Liver (tissue), 8 donors: ENCODE measurements at regions not wholly inside any gene's neighbourhood (a gene's known extent, or its start where the extent isn't known, plus 50 kb on each side); places are given as distances from the start of the nearest gene placed in this dataset.
"Not testable (repeated sequence)": the region's sequence is repeated elsewhere in the genome, so short reads cannot be mapped to it uniquely, and the experiment has no call there.

ENCODE experiments used
- DNase-seq: peaks from one replicate; pipeline ENCODE4 v3.0.0-alpha.2; 2017; ENCODE audit warnings: low spot score
- H3K27ac ChIP-seq, 2 donors: one replicate each; pipeline ENCODE4 v1.7.0; 2013; ENCODE audit warnings: inconsistent platforms in 2 of 2, low read length in 2 of 2, control low read depth in 1 of 2, low read depth in 1 of 2, mild to moderate bottlenecking in 1 of 2
- H3K27me3 ChIP-seq, 4 donors: one replicate each; pipeline versions ENCODE4 v1.6.1 to v1.7.0; 2013; ENCODE audit warnings: low read length in 3 of 4, inconsistent platforms in 1 of 4, mild to moderate bottlenecking in 1 of 4, moderate library complexity in 1 of 4; ENCODE audit not compliant: control insufficient read depth in 4 of 4, insufficient read depth in 4 of 4
- H3K36me3 ChIP-seq, 4 donors: one replicate each; pipeline versions ENCODE4 v1.6.1 to v1.7.0; 2013; ENCODE audit warnings: low read length in 3 of 4, mild to moderate bottlenecking in 3 of 4, low read depth in 1 of 4, moderate library complexity in 1 of 4; ENCODE audit not compliant: control insufficient read depth in 4 of 4, insufficient read depth in 3 of 4
- H3K4me1 ChIP-seq, 4 donors: one replicate each; pipeline versions ENCODE4 v1.6.1 to v1.7.0; 2013; ENCODE audit warnings: low read length in 3 of 4, mild to moderate bottlenecking in 3 of 4, moderate library complexity in 1 of 4; ENCODE audit not compliant: control insufficient read depth in 4 of 4, insufficient read depth in 4 of 4
- H3K4me3 ChIP-seq, 3 donors: one replicate each; pipeline versions ENCODE4 v1.6.1 to v1.7.0; 2013; ENCODE audit warnings: low read length in 3 of 3, control low read depth in 1 of 3, low read depth in 1 of 3, mild to moderate bottlenecking in 1 of 3
- H3K9ac ChIP-seq, 2 donors: one replicate each; pipeline ENCODE4 v1.7.0; 2013; ENCODE audit warnings: low read length in 2 of 2, mild to moderate bottlenecking in 2 of 2, moderate library complexity in 2 of 2, control low read depth in 1 of 2, low read depth in 1 of 2
- H3K9me3 ChIP-seq, 4 donors: one replicate each; pipeline versions ENCODE4 v1.6.1 to v1.7.0; 2013; ENCODE audit warnings: low read length in 3 of 4; ENCODE audit not compliant: control insufficient read depth in 4 of 4
- EGR1 ChIP-seq, 2 donors: IDR thresholded peaks; 2 replicates each; pipeline ENCODE4 v1.6.1; 2016 to 2018; ENCODE audit warnings: antibody characterized with exemption in 2 of 2, low read depth in 2 of 2
- FOXA1 ChIP-seq: IDR thresholded peaks from 2 replicates; pipeline ENCODE4 v1.6.1; 2016; ENCODE audit warnings: antibody characterized with exemption
- FOXA2 ChIP-seq: IDR thresholded peaks from 2 replicates; pipeline ENCODE4 v1.6.1; 2016; ENCODE audit warnings: antibody characterized with exemption
- GABPA ChIP-seq, 2 donors: IDR thresholded peaks in 1 of 2; conservative IDR thresholded peaks in 1 of 2; 2 replicates each; pipeline ENCODE4 v1.6.1; 2016; ENCODE audit warnings: antibody characterized with exemption in 2 of 2, mild to moderate bottlenecking in 1 of 2, moderate library complexity in 1 of 2
- HNF4A ChIP-seq, 2 donors: conservative IDR thresholded peaks; 2 replicates each; pipeline ENCODE4 v1.6.1; 2016; ENCODE audit warnings: antibody characterized with exemption in 2 of 2, mild to moderate bottlenecking in 2 of 2
- HNF4G ChIP-seq: IDR thresholded peaks from 2 replicates; pipeline ENCODE4 v1.6.1; 2016; ENCODE audit warnings: antibody characterized with exemption
- JUND ChIP-seq, 2 donors: IDR thresholded peaks; 2 replicates each; pipeline ENCODE4 v1.6.1; 2016; ENCODE audit warnings: antibody characterized with exemption in 2 of 2
- NR2F2 ChIP-seq: IDR thresholded peaks from 2 replicates; pipeline ENCODE4 v1.6.1; 2016; ENCODE audit warnings: antibody characterized with exemption
- RXRA ChIP-seq, 2 donors: IDR thresholded peaks; 2 replicates each; pipeline ENCODE4 v1.6.1; 2017 to 2018; ENCODE audit warnings: antibody characterized with exemption in 2 of 2, mild to moderate bottlenecking in 1 of 2
- SP1 ChIP-seq: IDR thresholded peaks from 2 replicates; pipeline ENCODE4 v1.6.1; 2018; ENCODE audit warnings: antibody characterized with exemption, mild to moderate bottlenecking
- TAF1 ChIP-seq: conservative IDR thresholded peaks from 2 replicates; pipeline ENCODE4 v1.6.1; 2016; ENCODE audit warnings: antibody characterized with exemption, mild to moderate bottlenecking
- WGBS: extraction: QIAGEN DNeasy Blood & Tissue Kit; methylation state at CpG from one replicate; pipeline ENCODE4 v1.1.7; 2013; 5-methylcytosine and 5-hydroxymethylcytosine counted together
- TF ChIP-seq, protein P1 (sequence below): IDR thresholded peaks from 2 replicates; pipeline ENCODE4 v1.6.1; 2016; ENCODE audit warnings: antibody characterized with exemption, mild to moderate bottlenecking
- TF ChIP-seq, protein P2 (sequence below): fragments of 150-350 bp; IDR thresholded peaks from 2 replicates; pipeline ENCODE4 v1.5.1; 2017; ENCODE audit warnings: improper control_type of control experiment, low read depth, low read length; ENCODE audit not compliant: missing input control
- TF ChIP-seq, protein P3 (sequence below): IDR thresholded peaks from 2 replicates; pipeline ENCODE4 v1.6.1; 2016; ENCODE audit warnings: antibody characterized with exemption
- donor health status: healthy.
- donor health status: healthy.
- donor health status: healthy.
- donor health status: healthy.
- donor health status: healthy.

DNA sequence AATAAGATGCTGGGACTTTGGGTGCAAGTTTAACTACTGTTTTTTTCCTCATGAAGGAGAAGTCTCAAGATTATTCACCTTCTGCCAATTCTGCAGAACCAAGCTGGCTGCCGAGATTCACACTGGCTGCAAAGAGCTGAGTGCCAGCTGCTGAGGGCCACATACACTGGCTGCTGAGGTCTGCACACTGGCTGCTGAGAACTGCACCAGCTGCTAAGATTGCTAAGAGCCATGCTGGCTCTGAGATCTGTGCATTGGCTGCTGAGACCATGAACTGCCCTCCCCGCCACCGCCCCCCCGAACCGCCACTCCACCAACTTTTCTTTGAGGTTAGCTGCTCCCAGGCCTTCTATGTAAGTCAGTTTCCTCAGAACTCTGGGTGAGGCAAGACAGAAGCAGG lies 330.3 kb downstream of the CBLL2 start:
- 89% methylated on average over 5 of the region's 5 CpGs for WGBS
- Histone ChIP-seq H3K9me3 (no peaks in the 10 kb centered on the region), H3K9ac (no peak overlapping the region), H3K27me3 (no peaks in the 10 kb centered on the region), H3K4me1 (no peaks in the 10 kb centered on the region), H3K27ac (no peak overlapping the region), H3K4me3 (no peak overlapping the region), H3K36me3 (no peaks in the 10 kb centered on the region)
- DNase-seq, result no peak
- TF ChIP-seq, protein P1, sequence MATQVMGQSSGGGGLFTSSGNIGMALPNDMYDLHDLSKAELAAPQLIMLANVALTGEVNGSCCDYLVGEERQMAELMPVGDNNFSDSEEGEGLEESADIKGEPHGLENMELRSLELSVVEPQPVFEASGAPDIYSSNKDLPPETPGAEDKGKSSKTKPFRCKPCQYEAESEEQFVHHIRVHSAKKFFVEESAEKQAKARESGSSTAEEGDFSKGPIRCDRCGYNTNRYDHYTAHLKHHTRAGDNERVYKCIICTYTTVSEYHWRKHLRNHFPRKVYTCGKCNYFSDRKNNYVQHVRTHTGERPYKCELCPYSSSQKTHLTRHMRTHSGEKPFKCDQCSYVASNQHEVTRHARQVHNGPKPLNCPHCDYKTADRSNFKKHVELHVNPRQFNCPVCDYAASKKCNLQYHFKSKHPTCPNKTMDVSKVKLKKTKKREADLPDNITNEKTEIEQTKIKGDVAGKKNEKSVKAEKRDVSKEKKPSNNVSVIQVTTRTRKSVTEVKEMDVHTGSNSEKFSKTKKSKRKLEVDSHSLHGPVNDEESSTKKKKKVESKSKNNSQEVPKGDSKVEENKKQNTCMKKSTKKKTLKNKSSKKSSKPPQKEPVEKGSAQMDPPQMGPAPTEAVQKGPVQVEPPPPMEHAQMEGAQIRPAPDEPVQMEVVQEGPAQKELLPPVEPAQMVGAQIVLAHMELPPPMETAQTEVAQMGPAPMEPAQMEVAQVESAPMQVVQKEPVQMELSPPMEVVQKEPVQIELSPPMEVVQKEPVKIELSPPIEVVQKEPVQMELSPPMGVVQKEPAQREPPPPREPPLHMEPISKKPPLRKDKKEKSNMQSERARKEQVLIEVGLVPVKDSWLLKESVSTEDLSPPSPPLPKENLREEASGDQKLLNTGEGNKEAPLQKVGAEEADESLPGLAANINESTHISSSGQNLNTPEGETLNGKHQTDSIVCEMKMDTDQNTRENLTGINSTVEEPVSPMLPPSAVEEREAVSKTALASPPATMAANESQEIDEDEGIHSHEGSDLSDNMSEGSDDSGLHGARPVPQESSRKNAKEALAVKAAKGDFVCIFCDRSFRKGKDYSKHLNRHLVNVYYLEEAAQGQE, result no peak
- no peak for TF ChIP-seq EGR1 (IDR thresholded peaks at IDR 0.05; ENCODE audit: low read depth in 2 of 2)
- TF ChIP-seq HNF4G, result no peak
- no peak for TF ChIP-seq RXRA (IDR thresholded peaks at IDR 0.05)
- no peak for TF ChIP-seq FOXA1
- TF ChIP-seq HNF4A (conservative IDR thresholded peaks at IDR 0.05), result no peak
- TF ChIP-seq GABPA (IDR thresholded peaks at IDR 0.05 in 1 of 2, conservative IDR thresholded peaks at IDR 0.05 in 1 of 2), result no peak
- TF ChIP-seq, protein P2, sequence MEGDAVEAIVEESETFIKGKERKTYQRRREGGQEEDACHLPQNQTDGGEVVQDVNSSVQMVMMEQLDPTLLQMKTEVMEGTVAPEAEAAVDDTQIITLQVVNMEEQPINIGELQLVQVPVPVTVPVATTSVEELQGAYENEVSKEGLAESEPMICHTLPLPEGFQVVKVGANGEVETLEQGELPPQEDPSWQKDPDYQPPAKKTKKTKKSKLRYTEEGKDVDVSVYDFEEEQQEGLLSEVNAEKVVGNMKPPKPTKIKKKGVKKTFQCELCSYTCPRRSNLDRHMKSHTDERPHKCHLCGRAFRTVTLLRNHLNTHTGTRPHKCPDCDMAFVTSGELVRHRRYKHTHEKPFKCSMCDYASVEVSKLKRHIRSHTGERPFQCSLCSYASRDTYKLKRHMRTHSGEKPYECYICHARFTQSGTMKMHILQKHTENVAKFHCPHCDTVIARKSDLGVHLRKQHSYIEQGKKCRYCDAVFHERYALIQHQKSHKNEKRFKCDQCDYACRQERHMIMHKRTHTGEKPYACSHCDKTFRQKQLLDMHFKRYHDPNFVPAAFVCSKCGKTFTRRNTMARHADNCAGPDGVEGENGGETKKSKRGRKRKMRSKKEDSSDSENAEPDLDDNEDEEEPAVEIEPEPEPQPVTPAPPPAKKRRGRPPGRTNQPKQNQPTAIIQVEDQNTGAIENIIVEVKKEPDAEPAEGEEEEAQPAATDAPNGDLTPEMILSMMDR, result no peak

DNA sequence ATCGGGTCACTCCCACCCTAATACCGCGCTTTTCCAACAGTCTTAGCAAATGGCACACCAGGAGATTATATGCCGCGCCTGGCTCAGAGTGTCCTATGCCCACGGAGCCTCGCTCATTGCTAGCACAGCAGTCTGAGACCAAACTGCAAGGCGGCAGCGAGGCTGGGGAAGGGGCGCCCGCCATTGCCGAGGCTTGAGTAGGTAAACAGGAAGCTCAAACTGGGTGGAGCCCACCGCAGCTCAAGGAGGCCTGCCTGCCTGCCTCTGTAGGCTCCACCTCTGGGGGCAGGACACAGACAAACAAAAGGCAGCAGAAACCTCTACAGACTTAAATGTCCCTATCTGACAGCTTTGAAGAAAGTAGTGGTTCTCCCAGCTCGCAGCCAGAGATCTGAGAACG lies 336.7 kb downstream of the CBLL2 start:
- not testable (repeated sequence) for H3K36me3 ChIP-seq, H3K4me3 ChIP-seq, H3K9me3 ChIP-seq, H3K27me3 ChIP-seq, H3K4me1 ChIP-seq, DNase-seq, H3K9ac ChIP-seq, H3K27ac ChIP-seq
- WGBS, result 91% methylated on average over 15 of the region's 15 CpGs

DNA sequence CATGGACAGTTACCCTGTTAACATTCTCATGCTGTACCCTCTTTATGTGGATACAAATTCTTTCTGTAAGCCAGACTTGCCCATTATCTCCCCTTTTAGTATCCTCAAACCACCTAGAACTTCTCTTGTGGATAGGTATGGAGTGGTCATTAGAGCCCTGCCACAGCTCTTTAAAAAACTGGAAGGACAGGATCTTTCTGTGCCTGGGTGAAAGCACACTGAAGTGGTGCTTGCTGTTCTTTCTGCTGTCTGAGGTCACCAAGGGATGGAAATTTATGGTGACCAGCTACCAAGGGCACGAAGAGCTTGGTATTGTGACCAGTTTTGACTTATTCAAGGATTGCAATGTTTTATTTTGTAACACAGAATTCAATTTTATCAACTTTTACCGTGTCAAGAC lies 344.2 kb downstream of the CBLL2 start:
- Histone ChIP-seq H3K4me1 (no peaks in the 10 kb centered on the region), H3K36me3 (no peaks in the 10 kb centered on the region), H3K9me3 (peaks cover 0 to 2% (median 0%) of the 10 kb centered on the region in 4 donors), H3K9ac (no peak overlapping the region), H3K27me3 (no peaks in the 10 kb centered on the region), H3K27ac (no peak overlapping the region), H3K4me3 (no peak overlapping the region)
- 55% methylated on average over 2 of the region's 2 CpGs for WGBS
- TF ChIP-seq GABPA (IDR thresholded peaks at IDR 0.05 in 1 of 2, conservative IDR thresholded peaks at IDR 0.05 in 1 of 2) (no peak), HNF4G (no peak), TAF1 (no peak), SP1 (no peak), FOXA2 (no peak), FOXA1 (no peak), JUND (IDR thresholded peaks at IDR 0.05) (no peak), NR2F2 (no peak), HNF4A (conservative IDR thresholded peaks at IDR 0.05) (no peak), RXRA (IDR thresholded peaks at IDR 0.05) (no peak)
- TF ChIP-seq, protein P2, result no peak
- TF ChIP-seq, protein P3, sequence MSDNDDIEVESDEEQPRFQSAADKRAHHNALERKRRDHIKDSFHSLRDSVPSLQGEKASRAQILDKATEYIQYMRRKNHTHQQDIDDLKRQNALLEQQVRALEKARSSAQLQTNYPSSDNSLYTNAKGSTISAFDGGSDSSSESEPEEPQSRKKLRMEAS, result no peak
- DNase-seq, result no peak
